HK-2 (cell line): ENCODE measurements at regions not wholly inside any gene's neighbourhood (a gene's known extent, or its start where the extent isn't known, plus 50 kb on each side); places are given as distances from the start of the nearest gene placed in this dataset.
"Not testable (repeated sequence)": the region's sequence is repeated elsewhere in the genome, so short reads cannot be mapped to it uniquely, and the experiment has no call there.

Experiments
- DNase-seq: peaks from one replicate; pipeline ENCODE4 v3.0.0-alpha.2; 2018; ENCODE audit not compliant: unreplicated experiment

DNA sequence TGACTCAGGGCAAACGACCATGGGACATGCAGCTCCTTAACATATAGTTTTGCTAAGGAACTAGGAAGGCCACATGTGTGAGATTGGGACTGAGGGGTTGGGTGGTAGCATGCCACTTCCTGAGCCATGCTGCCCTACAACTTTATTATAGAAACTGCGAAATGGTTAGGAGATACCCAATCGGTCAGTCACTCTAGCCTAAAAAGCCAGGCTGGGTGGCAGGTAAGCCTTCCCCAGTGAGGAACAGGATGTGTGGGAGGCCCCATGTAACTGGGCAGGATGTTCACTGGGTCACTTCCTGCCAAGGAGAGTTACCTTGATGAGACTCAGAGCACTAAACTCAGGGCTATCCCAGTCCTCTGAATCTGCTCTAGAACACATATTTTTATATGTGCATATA lies 123.5 kb downstream of the MAP3K7 start:
- DNase-seq = no peak

GRCh38 chr6:90462102-90462501 lies 124.8 kb downstream of the MAP3K7 start:
- DNase-seq = no peak

DNA sequence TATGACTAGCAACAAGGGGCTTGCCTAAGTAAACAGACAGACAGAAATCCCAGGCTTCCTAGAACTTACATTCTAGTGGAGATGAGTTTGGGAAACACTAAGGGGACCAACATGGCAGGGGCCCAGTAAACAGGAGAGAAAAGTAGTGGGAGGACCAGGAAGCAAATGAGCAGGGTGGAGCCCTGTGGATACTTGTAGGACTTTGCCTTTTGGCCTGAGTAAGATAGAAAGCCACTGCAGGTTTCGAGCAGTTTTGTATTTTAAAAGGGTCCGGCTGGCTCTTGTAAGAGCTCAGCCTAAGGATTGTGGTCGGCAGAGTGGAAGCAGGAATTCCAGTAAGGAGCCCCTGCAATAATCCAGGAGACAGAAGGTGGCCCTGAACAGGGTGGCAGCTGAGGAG lies 125.5 kb downstream of the MAP3K7 start:
- DNase-seq = no peak

GRCh38 chr6:90460051-90460450 lies 126.8 kb downstream of the MAP3K7 start:
- DNase-seq = no peak

DNA sequence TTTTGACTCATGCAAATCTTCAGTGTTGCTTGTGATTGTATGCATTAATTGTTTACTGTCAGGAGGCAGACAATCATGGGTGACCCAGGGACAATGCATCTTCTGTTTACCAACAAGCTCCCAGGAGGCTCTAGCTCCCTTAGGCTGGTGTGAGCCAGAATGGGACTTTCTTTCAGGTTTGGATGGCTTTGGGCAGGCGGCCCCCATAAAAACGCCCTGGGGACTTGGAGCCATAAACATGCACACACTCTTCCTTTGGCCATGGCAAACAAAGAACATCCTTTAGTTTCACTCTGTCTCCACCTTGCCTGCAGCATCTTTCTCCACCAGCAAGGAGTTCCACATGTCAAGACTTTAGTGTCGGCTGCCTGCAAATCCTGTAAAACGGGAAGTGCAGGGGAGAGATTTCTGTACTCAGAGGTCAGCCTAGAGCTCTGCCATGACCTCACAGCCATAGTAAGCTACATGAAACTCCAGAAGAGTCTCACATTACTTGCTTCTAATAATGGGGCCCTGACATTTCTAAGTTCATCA lies 127.6 kb downstream of the MAP3K7 start:
- DNase-seq = no peak

GRCh38 chr6:90458353-90459224 lies 128.3 kb downstream of the MAP3K7 start:
- DNase-seq = no peak

DNA sequence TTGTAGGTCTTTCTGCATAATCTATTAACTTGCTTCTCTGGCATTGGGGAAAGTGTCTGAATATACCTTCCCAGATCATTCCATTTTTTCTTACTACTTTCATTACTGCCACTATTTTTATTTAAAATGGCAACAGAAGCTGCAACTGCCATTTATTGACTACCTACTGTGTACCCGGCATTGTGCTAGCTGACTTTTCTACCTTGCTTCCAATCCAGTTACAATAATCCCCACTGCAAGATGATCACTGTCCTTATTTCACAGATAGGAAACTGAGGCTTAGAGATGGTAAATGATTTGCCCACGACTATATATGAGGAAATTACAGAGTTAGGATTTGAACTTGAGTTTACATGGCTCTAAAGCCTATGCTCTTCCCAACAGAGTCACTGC lies 129.0 kb downstream of the MAP3K7 start:
- no peak for DNase-seq

GRCh38 chr6:90456997-90457866 lies 129.6 kb downstream of the MAP3K7 start:
- not testable (repeated sequence) for DNase-seq

- no peak for DNase-seq
Observed at GRCh38 chr6:90456001-90456400, 130.9 kb downstream of the MAP3K7 start.

GRCh38 chr6:90454836-90455427 lies 131.9 kb downstream of the MAP3K7 start:
- DNase-seq = no peak

DNA sequence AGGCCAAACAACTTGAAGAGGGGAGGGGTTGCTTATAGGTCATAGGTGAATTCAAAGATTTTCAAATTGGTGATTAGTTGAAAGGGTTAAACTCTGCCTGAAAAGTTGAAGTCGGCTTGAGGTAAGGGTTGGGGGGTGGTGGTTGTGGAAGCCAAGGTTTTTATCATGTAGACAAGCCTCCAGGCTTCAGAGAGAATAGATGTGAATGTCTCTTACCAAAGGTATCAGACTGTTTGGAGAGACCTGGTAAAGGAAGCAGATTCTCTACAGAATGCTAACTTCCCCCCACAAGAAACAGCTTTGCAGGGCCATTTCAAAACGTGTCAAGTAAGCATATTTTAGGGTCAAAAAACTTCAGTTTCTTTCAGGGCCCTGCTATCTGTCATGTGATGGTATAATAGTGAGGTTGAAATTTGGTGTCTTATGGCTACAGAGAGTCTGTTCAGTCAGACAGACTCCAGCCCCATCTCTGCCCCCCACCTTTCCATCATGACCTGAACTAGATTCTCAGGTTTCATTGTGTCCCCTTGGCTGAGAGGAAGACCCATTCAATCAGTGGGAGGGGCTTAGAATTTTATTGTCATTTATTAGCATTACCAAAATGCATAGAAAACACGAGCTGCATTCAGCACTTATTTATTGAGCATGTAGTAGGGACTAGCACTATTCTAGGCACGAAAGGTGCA lies 136.5 kb downstream of the MAP3K7 start:
- DNase-seq = no peak

DNA sequence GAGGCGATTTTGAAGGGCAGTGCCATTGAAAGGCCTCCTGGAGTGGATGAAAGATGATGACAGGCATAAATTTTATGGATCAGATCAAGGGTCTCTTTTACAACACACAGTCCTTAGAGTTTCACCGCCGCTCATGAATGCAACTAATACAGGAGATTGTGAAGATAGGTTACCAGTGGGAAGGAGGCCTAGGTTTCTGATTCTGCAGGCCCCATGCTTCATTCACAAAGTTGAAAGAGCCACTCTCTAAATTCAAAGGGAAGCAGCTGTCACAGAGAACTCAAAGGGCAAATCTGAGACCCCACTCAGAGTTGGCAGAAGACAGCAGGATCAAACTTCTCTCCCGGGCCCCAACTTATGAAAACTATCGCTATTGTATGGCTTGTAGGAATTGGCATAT lies 137.6 kb downstream of the MAP3K7 start:
- no peak for DNase-seq

DNA sequence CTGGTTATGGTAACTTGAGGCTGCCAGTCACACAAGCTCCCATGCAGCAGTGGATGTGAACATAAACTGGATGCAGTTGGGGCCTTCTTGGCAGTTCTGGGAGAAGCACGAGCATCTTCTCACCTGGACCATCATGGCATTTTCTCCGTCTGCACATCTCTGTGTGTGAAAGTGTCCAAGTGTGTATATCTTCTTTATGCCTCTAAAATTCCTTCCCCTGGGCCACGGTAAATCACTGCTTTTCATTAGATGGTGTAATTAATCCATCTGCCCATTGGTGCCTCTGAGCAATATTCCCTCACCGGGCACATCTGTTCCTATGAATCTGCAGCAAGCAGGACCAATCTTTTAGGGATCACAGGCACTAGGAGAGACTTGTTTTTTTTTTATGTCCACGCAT lies 138.0 kb downstream of the MAP3K7 start:
- no peak for DNase-seq

GRCh38 chr6:90446164-90446563 lies 140.7 kb downstream of the MAP3K7 start:
- DNase-seq = no peak

GRCh38 chr6:90445533-90446108 lies 141.3 kb downstream of the MAP3K7 start:
- no peak for DNase-seq

GRCh38 chr6:90444160-90444714 lies 142.6 kb downstream of the MAP3K7 start:
- no peak for DNase-seq

DNA sequence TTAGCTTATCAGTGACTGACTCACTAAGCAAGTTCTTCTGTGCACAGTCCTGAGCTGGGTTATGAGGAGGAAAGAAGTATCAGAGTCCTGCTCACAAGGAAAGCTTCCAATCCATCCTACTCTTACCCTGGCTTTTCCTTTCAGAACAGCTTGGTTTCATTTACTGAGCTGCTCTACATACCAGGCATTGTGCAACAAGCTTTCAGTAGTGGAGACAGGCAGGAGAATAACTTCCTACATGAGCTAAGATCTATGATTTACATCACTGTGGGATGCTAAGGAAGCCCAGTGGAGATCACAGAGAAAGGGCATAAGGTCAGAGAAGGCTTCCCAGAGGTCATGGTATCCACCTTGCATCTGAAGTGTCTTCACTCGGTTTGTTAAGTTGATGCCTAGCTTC lies 144.5 kb downstream of the MAP3K7 start:
- no peak for DNase-seq

DNA sequence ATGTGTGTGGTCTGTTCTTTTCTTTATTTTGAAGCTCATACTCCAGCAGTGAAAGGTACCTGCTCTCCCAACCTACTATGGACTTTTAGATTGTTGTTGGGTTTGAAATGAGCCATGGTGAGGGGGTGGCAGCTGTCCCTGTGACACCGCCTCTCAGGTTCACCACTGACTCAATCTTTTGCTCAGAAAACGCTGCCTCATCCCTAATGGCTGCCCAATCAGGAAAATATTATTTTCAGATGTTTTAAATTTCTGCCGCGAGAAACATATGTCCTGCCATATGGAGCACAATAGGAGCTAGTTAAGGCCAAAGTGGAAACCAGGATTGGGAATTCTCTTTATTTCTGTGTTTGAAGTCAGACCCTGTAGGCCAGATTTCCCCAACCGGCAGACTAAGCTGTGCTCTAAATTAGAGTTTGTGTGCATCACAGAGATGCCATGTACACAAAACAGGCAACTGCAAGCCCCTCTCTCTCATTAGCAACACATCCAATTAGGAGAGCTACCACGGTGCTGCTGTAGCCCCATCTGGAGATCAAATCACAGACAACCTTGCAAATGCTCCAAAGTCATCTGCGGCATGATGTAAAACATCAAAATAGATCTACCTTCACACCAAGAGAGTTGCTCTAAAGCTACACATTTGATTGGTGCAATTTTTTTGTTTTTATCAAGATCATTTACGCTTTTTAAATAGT lies 144.1 kb upstream of the BACH2 start:
- no peak for DNase-seq

- no peak for DNase-seq
Observed at GRCh38 chr6:90439586-90439985, 142.9 kb upstream of the BACH2 start.

DNA sequence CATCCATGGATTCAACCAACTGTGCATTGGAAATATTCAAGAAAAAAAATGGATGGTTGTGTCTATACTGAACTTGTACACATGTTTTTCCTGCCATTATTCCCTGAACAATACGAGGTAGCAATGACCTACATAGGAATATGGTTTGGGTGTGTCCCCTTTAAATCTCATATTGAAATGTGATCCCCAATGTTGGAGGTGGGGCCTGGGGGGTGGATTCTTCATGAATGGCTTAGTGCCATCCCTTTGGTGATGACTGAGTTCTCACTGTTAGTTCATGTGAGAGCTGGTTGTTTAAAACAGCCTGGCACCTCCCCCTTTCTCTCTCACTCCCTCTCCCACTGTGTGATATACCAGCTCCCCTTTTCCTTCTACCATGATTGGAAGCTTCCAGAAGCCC lies 139.8 kb upstream of the BACH2 start:
- no peak for DNase-seq
